Limb (tissue), 2 donors: ENCODE measurements at regions not wholly inside any gene's neighbourhood (a gene's known extent, or its start where the extent isn't known, plus 50 kb on each side); places are given as distances from the start of the nearest gene placed in this dataset.
A peak's percentile ranks its signal among the peaks of the same experiment; 100 is the strongest.

ENCODE experiments used
- DNase-seq, 2 donors: peaks; one replicate each; pipeline ENCODE4 v3.0.0-alpha.2; 2016; ENCODE audit errors: extremely low spot score in 2 of 2

- DNase-seq: no peak
These were observed 255.9 kb upstream of the TET2 start for GRCh38 chr4:104890598-104891275.

GRCh38 chr4:104896660-104897645, 249.7 kb upstream of the TET2 start:
- DNase-seq: no peak

- DNase-seq: no peak
These were observed 246.8 kb upstream of the TET2 start for GRCh38 chr4:104899863-104900262.

GRCh38 chr4:104901438-104901837, 245.2 kb upstream of the TET2 start:
- peak; percentile 54 to 55 for DNase-seq

- DNase-seq: no peak
These were observed 244.6 kb upstream of the TET2 start for GRCh38 chr4:104901961-104902605.

GRCh38 chr4:104905065-104905464, 241.6 kb upstream of the TET2 start:
- DNase-seq: no peak

GRCh38 chr4:104905546-104905945, 241.1 kb upstream of the TET2 start:
- no peak for DNase-seq

GRCh38 chr4:104906276-104906675, 240.4 kb upstream of the TET2 start:
- DNase-seq: peak; percentile 48 to 81

- DNase-seq: no peak
These were observed 239.5 kb upstream of the TET2 start for GRCh38 chr4:104907074-104907649.

GRCh38 chr4:104907991-104908390, 238.7 kb upstream of the TET2 start:
- DNase-seq: no peak

GRCh38 chr4:104909376-104909775, 237.3 kb upstream of the TET2 start:
- no peak for DNase-seq

- DNase-seq: no peak
These were observed 234.2 kb upstream of the TET2 start for GRCh38 chr4:104912518-104912917.

GRCh38 chr4:104915373-104915772, 231.3 kb upstream of the TET2 start:
- no peak for DNase-seq

- no peak for DNase-seq
These were observed 230.8 kb upstream of the TET2 start for GRCh38 chr4:104915864-104916263.

- no peak for DNase-seq
These were observed 227.3 kb upstream of the TET2 start for GRCh38 chr4:104919406-104919805.

- DNase-seq: no peak
These were observed 216.4 kb upstream of the TET2 start for GRCh38 chr4:104930298-104930697.

- peak in 1 of 2 donors; percentile 28 for DNase-seq
These were observed 215.6 kb upstream of the TET2 start for GRCh38 chr4:104930745-104931736.

- DNase-seq: no peak
These were observed 208.1 kb upstream of the TET2 start for GRCh38 chr4:104938624-104939023.

- no peak for DNase-seq
These were observed 205.7 kb upstream of the TET2 start for GRCh38 chr4:104940927-104941326.

- DNase-seq: no peak
These were observed 205.0 kb upstream of the TET2 start for GRCh38 chr4:104941661-104942062.
